ENCODE measurements at regions not wholly inside any gene's neighbourhood (a gene's known extent, or its start where the extent isn't known, plus 50 kb on each side); places are given as distances from the start of the nearest gene placed in this dataset.

DNA sequence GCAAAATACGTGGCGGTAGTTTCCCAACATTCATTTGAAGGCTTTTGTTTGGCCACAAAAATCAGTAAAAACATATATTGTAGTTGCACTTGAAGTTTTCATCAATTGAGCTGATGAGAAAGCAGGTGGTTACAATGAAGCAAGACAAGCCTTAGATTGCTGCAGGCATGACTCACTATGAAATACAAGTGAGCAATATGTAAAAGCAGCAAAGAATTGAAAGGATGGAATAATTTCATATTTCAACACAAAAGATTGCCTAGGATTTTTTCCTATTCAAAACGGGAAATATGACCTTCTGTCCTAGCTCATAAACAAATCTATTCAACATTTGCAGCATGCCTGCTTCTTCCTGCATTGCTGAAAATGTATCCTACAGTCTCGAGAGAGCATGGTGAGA lies 190.9 kb upstream of the BANK1 start:
- no peaks in the 10 kb centered on the region for H3K9me3 ChIP-seq (ENCODE audit: low read depth, low read length)
- no peaks in the 10 kb centered on the region for H3K36me3 ChIP-seq (ENCODE audit: insufficient read depth, low read length)
- no peaks in the 10 kb centered on the region for H4K20me1 ChIP-seq (ENCODE audit: insufficient read depth, low read length)
- no peaks in the 10 kb centered on the region for H3K79me2 ChIP-seq (ENCODE audit: insufficient read depth, low read length)
- no peak overlapping the region for H3K4me3 ChIP-seq (ENCODE audit: insufficient read depth, low read length)
- H3K4me2 ChIP-seq (ENCODE audit: insufficient read depth, low read length) = no peak overlapping the region
- DNase-seq (ENCODE audit: insufficient read length, low spot score, missing footprints) = peak; percentile 19
- H3K27me3 ChIP-seq (ENCODE audit: insufficient read depth, low read length) = no peaks in the 10 kb centered on the region
- TF ChIP-seq, protein P1, sequence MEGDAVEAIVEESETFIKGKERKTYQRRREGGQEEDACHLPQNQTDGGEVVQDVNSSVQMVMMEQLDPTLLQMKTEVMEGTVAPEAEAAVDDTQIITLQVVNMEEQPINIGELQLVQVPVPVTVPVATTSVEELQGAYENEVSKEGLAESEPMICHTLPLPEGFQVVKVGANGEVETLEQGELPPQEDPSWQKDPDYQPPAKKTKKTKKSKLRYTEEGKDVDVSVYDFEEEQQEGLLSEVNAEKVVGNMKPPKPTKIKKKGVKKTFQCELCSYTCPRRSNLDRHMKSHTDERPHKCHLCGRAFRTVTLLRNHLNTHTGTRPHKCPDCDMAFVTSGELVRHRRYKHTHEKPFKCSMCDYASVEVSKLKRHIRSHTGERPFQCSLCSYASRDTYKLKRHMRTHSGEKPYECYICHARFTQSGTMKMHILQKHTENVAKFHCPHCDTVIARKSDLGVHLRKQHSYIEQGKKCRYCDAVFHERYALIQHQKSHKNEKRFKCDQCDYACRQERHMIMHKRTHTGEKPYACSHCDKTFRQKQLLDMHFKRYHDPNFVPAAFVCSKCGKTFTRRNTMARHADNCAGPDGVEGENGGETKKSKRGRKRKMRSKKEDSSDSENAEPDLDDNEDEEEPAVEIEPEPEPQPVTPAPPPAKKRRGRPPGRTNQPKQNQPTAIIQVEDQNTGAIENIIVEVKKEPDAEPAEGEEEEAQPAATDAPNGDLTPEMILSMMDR (IDR thresholded peaks at IDR 0.05; ENCODE audit: extremely low read depth, low read depth, low read length) = no peak
- peaks cover 3% of the 10 kb centered on the region for H3K4me1 ChIP-seq (ENCODE audit: insufficient read depth, low read length)
- no peak overlapping the region for H3K27ac ChIP-seq (ENCODE audit: low read depth, low read length)
- H2AFZ ChIP-seq (ENCODE audit: low read length) = no peak overlapping the region

DNA sequence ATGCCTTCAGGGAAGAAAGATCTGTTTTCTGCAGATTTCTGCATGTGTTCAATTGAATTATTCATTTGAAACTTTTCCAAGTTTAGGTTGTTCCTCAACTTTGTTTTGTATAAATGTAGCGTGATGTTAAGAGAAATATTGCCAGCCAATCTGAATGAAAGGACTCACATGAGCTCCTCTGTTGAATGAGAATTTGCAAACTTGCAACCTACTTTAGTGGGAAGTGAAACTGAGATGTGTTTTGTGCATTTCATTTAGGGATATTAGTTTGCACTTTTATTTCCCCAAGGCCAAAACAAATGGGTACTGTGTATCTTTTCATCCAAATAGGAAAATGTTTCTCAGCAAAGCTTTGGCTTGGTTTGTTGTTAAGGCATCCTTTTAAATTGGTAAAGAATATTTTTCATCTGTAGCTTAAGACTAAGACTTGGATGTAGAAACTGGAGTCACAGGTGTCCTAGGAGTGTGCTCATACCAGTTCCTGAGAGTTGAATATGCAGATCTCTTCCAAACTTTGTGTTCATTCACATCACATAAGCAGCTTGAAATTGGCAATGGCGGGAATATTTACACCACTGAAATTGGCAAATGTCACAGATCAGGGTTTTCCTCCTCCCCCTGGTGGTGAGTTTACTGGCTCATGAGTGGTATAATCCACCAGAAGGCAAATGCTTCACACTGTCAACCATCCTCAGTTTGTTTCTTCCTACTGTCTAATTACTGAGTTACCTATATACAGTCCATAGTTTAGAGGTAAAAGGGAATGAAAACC lies 193.6 kb upstream of the BANK1 start:
- Histone ChIP-seq H4K20me1 (ENCODE audit: insufficient read depth, low read length) (no peaks in the 10 kb centered on the region), H3K36me3 (ENCODE audit: insufficient read depth, low read length) (no peaks in the 10 kb centered on the region), H3K27me3 (ENCODE audit: insufficient read depth, low read length) (no peaks in the 10 kb centered on the region), H3K79me2 (ENCODE audit: insufficient read depth, low read length) (no peaks in the 10 kb centered on the region), H3K4me3 (ENCODE audit: insufficient read depth, low read length) (no peak overlapping the region), H3K27ac (ENCODE audit: low read depth, low read length) (no peak overlapping the region), H3K4me1 (ENCODE audit: insufficient read depth, low read length) (peaks cover 3% of the 10 kb centered on the region), H3K9me3 (ENCODE audit: low read depth, low read length) (no peaks in the 10 kb centered on the region), H3K4me2 (ENCODE audit: insufficient read depth, low read length) (no peak overlapping the region), H2AFZ (ENCODE audit: low read length) (no peak overlapping the region)
- no peak for DNase-seq (ENCODE audit: insufficient read length, low spot score, missing footprints)
- TF ChIP-seq, protein P1 (IDR thresholded peaks at IDR 0.05; ENCODE audit: extremely low read depth, low read depth, low read length) = peak; percentile 15

DNA sequence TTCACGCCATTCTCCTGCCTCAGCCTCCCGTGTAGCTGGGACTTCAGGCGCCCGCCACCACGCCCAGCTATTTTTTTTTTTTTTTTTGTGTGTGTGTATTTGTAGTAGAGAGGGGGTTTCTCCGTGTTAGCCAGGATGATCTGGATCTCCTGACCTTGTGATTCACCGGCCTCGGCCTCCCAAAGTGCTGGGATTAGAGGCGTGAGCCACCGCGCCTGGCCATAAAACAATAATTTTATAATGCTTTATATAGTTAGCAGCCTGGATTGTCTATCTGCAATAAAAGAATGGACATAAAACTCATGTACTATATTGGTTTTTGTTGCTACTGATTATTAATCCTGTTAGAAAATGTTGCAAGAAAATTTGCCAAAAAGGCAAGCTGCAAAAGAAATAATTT lies 195.9 kb upstream of the BANK1 start:
- TF ChIP-seq, protein P1 (IDR thresholded peaks at IDR 0.05; ENCODE audit: extremely low read depth, low read depth, low read length) = no peak
- H3K4me2 ChIP-seq (ENCODE audit: insufficient read depth, low read length) = no peak overlapping the region
- H3K79me2 ChIP-seq (ENCODE audit: insufficient read depth, low read length) = no peaks in the 10 kb centered on the region
- no peak overlapping the region for H3K27ac ChIP-seq (ENCODE audit: low read depth, low read length)
- no peak for DNase-seq (ENCODE audit: insufficient read length, low spot score, missing footprints)
- no peaks in the 10 kb centered on the region for H3K27me3 ChIP-seq (ENCODE audit: insufficient read depth, low read length)
- H4K20me1 ChIP-seq (ENCODE audit: insufficient read depth, low read length) = no peaks in the 10 kb centered on the region
- H3K4me1 ChIP-seq (ENCODE audit: insufficient read depth, low read length) = no peaks in the 10 kb centered on the region
- no peaks in the 10 kb centered on the region for H3K36me3 ChIP-seq (ENCODE audit: insufficient read depth, low read length)
- H3K9me3 ChIP-seq (ENCODE audit: low read depth, low read length) = no peaks in the 10 kb centered on the region
- no peak overlapping the region for H3K4me3 ChIP-seq (ENCODE audit: insufficient read depth, low read length)
- no peak overlapping the region for H2AFZ ChIP-seq (ENCODE audit: low read length)

DNA sequence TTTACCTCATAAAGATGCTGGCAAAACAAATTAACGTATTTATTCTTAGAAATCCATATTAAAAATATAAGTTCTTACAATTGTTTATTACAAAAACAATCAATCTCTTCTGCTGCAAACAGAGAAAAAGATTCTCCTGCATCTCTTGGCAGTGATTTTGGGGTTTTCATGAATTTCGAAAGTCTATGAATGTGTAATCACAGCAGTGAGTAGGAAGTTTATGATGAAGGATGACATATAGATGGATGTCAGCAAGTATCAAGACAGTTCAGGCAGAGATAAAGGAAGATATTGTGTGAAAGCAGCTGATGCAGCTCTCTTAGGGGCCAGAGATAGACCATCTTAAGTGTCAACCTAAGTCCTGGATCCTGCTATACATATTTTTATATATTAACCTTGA lies 196.9 kb upstream of the BANK1 start:
- TF ChIP-seq, protein P1 (IDR thresholded peaks at IDR 0.05; ENCODE audit: extremely low read depth, low read depth, low read length) = no peak
- DNase-seq (ENCODE audit: insufficient read length, low spot score, missing footprints) = no peak

More for the DNA sequence above, 196.9 kb upstream of the BANK1 start:
- H4K20me1 ChIP-seq (ENCODE audit: insufficient read depth, low read length) = no peaks in the 10 kb centered on the region
- no peak overlapping the region for H3K4me3 ChIP-seq (ENCODE audit: insufficient read depth, low read length)
- H3K36me3 ChIP-seq (ENCODE audit: insufficient read depth, low read length) = no peaks in the 10 kb centered on the region
- no peaks in the 10 kb centered on the region for H3K9me3 ChIP-seq (ENCODE audit: low read depth, low read length)
- H3K27me3 ChIP-seq (ENCODE audit: insufficient read depth, low read length) = no peaks in the 10 kb centered on the region
- no peaks in the 10 kb centered on the region for H3K4me1 ChIP-seq (ENCODE audit: insufficient read depth, low read length)
- H3K27ac ChIP-seq (ENCODE audit: low read depth, low read length) = no peak overlapping the region
- H3K4me2 ChIP-seq (ENCODE audit: insufficient read depth, low read length) = no peak overlapping the region
- H3K79me2 ChIP-seq (ENCODE audit: insufficient read depth, low read length) = no peaks in the 10 kb centered on the region
- no peak overlapping the region for H2AFZ ChIP-seq (ENCODE audit: low read length)
